Small intestine (tissue), 7 donors: ENCODE measurements at regions not wholly inside any gene's neighbourhood (a gene's known extent, or its start where the extent isn't known, plus 50 kb on each side); places are given as distances from the start of the nearest gene placed in this dataset.
A peak's percentile ranks its signal among the peaks of the same experiment; 100 is the strongest.

Experiments used
- DNase-seq, 2 donors: peaks; one replicate each; pipeline versions ENCODE4 v3.0.0 to v3.0.0-alpha.2; 2013
- FAIRE-seq: peaks from 2 replicates; lab custom pipeline; 2012; peaks lifted over from hg19 to GRCh38; lab: Jason Lieb, UNC
- H3K27ac ChIP-seq, 3 donors: one replicate each; pipeline ENCODE4 v1.5.1; 2013; ENCODE audit warnings: low read length in 2 of 3, mild to moderate bottlenecking in 2 of 3, control low read depth in 1 of 3, inconsistent platforms in 1 of 3, low read depth in 1 of 3, moderate library complexity in 1 of 3
- H3K27me3 ChIP-seq, 3 donors: one replicate each; pipeline ENCODE4 v1.6.1; 2013; ENCODE audit warnings: low read length in 3 of 3, inconsistent platforms in 1 of 3; ENCODE audit not compliant: control insufficient read depth in 3 of 3, insufficient read depth in 3 of 3
- H3K36me3 ChIP-seq, 3 donors: one replicate each; pipeline ENCODE4 v1.6.1; 2013; ENCODE audit warnings: low read length in 3 of 3, inconsistent platforms in 1 of 3, low read depth in 1 of 3, mild to moderate bottlenecking in 1 of 3, moderate library complexity in 1 of 3; ENCODE audit not compliant: control insufficient read depth in 3 of 3, insufficient read depth in 2 of 3
- H3K4me1 ChIP-seq, 3 donors: one replicate each; pipeline ENCODE4 v1.6.1; 2013; ENCODE audit warnings: low read length in 2 of 3, inconsistent platforms in 1 of 3, low read depth in 1 of 3, mild to moderate bottlenecking in 1 of 3, moderate library complexity in 1 of 3; ENCODE audit not compliant: control insufficient read depth in 3 of 3, insufficient read depth in 2 of 3
- H3K4me3 ChIP-seq, 3 donors: one replicate each; pipeline ENCODE4 v1.5.1; 2013; ENCODE audit warnings: low read length in 3 of 3, control low read depth in 1 of 3, inconsistent platforms in 1 of 3, low read depth in 1 of 3, mild to moderate bottlenecking in 1 of 3, moderate library complexity in 1 of 3
- H3K9me3 ChIP-seq, 2 donors: one replicate each; pipeline ENCODE4 v1.6.1; 2013; ENCODE audit warnings: low read depth in 1 of 2, low read length in 1 of 2; ENCODE audit not compliant: control insufficient read depth in 2 of 2, insufficient read depth in 1 of 2
- WGBS, 3 donors: extraction: QIAGEN DNeasy Blood & Tissue Kit; methylation state at CpG; one replicate each; pipeline ENCODE4 v1.1.7; 2013; 5-methylcytosine and 5-hydroxymethylcytosine counted together
- donor health status: healthy with polysubstance abuse.
- donor health status: control.
- donor health status: control.
- donor health status: Bipolar disorder and iron deficiency.
- donor health status: healthy.

DNA sequence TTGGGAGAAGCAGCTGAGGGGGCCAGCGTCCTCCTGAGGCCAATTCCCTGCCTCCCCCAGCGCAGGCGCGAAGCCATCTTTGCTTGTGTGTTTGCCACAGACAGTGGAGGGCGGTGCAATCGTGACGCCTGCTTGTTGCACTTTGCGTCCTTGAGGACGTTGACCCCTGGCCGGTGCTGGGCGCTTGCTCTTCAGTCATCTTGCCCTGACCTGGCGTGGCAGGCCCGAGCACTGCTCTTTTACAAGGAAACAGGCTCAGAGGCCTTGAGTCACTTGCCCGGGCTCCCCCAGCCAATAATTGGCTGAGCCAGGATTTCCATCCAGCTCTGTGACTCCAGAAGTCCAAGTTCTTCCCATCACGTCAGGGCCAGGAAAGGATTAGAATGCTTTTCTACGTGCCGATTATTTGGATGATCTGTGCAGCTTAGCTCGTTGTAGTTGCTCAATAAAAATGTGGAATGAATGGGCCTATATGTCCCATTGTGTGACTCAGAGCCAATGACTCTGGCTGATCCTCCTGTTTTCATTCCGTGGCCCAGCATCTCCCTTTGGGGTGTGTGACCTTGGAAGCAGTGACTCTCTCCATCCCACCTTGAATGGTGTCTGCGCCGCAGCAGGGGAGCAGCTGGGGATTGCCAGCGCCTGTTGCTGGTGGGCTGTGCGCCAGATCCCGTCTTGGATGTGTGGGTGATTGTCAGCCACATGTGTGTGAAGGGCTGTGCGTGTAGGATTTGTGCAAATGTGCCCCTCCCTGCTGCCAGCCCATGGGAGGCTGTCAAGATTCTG is 214.1 kb downstream of the SEC14L1 start:
- no peak overlapping the region for H3K4me3 ChIP-seq
- peak overlapping the region; percentile 44 to 75 (median 67) for H3K27ac ChIP-seq
- H3K27me3 ChIP-seq = no peaks in the 10 kb centered on the region
- H3K9me3 ChIP-seq = no peaks in the 10 kb centered on the region
- WGBS, 3 donors = 61 to 71% (median 68%) methylated on average over 25 of the region's 25 CpGs
- no peak for FAIRE-seq
- H3K36me3 ChIP-seq = peaks cover 0 to 34% (median 0%) of the 10 kb centered on the region in 3 donors
- peaks cover 0 to 35% (median 11%) of the 10 kb centered on the region in 3 donors for H3K4me1 ChIP-seq
- peak; percentile 67 to 71 for DNase-seq

DNA sequence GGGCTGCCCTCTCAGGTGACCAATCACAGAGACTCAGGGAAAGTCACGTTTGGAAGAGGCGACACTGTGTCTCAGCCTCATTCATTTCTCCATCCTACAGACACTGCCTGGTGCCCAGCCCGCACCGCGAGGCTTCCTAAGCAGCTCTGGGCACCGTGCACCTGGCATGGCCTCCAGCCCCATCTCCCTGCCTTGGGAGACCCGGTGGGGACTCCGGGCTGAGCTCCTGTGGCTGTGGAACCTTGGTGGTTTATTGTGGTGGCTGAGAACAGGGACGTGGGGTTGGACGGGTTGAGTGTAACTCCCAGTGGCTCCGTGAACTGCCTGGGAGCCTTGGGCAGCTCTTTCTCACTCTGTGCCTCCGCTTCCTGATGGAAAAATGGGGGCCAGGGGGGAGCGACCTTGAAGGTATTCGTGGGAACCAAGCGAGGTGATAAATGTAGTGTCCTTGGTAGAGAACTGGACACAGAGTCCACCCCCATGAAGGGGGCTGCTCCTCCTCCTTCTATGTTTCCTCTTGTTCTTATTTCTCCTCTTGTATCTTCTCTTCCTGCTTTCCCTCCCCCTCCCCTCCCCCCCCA is 215.4 kb downstream of the SEC14L1 start:
- H3K9me3 ChIP-seq = no peaks in the 10 kb centered on the region
- 46 to 74% (median 60%) methylated on average over 15 of the region's 15 CpGs for WGBS, 3 donors
- H3K4me1 ChIP-seq = peaks cover 0 to 22% (median 8%) of the 10 kb centered on the region in 3 donors
- FAIRE-seq = no peak
- H3K4me3 ChIP-seq = no peak overlapping the region
- peak overlapping the region in 2 of 3 donors; percentile 6 to 50 for H3K27ac ChIP-seq
- peak in 1 of 2 donors; percentile 33 for DNase-seq
- no peaks in the 10 kb centered on the region for H3K27me3 ChIP-seq
- peaks cover 0 to 32% (median 0%) of the 10 kb centered on the region in 3 donors for H3K36me3 ChIP-seq

DNA sequence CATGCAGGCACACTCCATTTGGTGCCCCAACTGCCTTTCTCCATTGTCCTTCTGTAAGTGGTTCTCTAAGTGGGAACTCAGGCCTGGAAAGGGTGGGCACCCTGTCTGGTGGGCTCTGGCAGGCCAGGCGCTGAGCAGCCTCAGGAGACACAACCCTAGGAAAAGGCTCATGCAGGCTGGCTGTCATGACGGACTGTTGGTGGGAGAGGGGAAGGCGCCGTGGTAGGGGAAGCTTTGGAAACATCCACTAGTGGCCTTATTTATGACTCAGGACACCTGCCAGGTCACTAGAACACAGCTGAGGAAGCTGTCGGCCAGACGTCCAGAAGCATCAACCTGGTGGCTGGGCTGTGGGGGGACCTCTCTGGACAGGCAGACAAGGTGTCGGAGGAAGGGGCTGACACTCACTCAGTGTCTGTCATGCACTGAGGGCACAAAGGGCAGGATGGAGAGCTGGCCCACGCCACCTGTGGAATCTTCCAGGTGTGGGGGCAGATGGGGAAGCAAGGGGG is 216.0 kb downstream of the SEC14L1 start:
- Histone ChIP-seq H3K9me3 (no peaks in the 10 kb centered on the region), H3K4me1 (peaks cover 0 to 16% (median 8%) of the 10 kb centered on the region in 3 donors), H3K36me3 (peaks cover 0 to 30% (median 0%) of the 10 kb centered on the region in 3 donors), H3K4me3 (no peak overlapping the region), H3K27me3 (no peaks in the 10 kb centered on the region), H3K27ac (no peak overlapping the region)
- DNase-seq = peak in 1 of 2 donors; percentile 38
- WGBS, 3 donors = 74 to 85% (median 83%) methylated on average over 8 of the region's 8 CpGs
- FAIRE-seq = no peak

DNA sequence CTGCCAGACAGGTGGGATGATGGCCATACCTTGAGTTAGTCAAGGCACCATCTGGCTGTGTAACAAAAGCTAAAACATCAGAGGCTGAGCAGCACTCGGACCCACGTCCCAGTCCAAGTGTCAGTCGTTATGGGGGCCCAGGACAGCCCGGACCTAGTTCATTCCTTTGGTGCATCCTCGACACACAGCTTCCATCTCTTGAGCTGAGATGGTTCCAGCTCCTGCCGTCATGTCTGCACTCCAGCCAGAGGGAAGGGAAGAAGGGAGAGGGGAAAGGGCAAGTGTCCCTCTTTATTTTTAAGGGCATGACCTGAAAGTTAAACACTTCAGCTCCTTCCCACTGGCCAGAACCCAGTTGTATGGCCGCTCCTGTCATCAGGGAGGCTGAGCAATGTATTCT is 218.0 kb downstream of the SEC14L1 start:
- FAIRE-seq = no peak
- WGBS, 3 donors = 81 to 96% (median 91%) methylated on average over 7 of the region's 7 CpGs
- H3K27ac ChIP-seq = no peak overlapping the region

DNA sequence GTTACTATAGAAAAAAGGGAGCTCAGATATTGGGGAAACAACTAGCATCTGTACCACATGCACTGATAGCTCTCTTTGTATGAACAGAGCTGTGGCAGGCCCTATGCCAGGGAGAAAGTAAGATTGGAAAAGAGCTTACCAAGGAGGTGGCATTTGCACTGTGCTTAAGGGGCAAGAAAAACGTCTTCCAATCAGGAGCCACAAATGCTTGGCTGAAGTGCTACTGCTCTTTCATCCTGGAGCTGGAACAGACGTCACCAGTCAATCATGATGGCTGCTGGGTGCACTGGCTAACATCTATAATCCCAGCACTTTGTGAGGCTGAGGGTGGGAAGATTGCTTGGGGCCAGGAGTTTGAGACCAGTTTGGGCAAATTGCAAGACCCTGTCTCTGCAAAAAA is 218.5 kb downstream of the SEC14L1 start:
- Histone ChIP-seq H3K4me3 (no peak overlapping the region), H3K27ac (no peak overlapping the region), H3K4me1 (peaks cover 0 to 18% (median 6%) of the 10 kb centered on the region in 3 donors), H3K27me3 (no peaks in the 10 kb centered on the region), H3K9me3 (no peaks in the 10 kb centered on the region), H3K36me3 (peaks cover 0 to 40% (median 0%) of the 10 kb centered on the region in 3 donors)
- FAIRE-seq (no peak), DNase-seq (no peak)
- WGBS, 3 donors = 61 to 67% (median 63%) methylated on average over 2 of the region's 2 CpGs

More for the DNA sequence above, 218.0 kb downstream of the SEC14L1 start:
- Histone ChIP-seq H3K27me3 (no peaks in the 10 kb centered on the region), H3K4me3 (no peak overlapping the region), H3K9me3 (no peaks in the 10 kb centered on the region), H3K4me1 (peaks cover 0 to 18% (median 8%) of the 10 kb centered on the region in 3 donors), H3K36me3 (peaks cover 0 to 38% (median 0%) of the 10 kb centered on the region in 3 donors)
- DNase-seq = no peak

DNA sequence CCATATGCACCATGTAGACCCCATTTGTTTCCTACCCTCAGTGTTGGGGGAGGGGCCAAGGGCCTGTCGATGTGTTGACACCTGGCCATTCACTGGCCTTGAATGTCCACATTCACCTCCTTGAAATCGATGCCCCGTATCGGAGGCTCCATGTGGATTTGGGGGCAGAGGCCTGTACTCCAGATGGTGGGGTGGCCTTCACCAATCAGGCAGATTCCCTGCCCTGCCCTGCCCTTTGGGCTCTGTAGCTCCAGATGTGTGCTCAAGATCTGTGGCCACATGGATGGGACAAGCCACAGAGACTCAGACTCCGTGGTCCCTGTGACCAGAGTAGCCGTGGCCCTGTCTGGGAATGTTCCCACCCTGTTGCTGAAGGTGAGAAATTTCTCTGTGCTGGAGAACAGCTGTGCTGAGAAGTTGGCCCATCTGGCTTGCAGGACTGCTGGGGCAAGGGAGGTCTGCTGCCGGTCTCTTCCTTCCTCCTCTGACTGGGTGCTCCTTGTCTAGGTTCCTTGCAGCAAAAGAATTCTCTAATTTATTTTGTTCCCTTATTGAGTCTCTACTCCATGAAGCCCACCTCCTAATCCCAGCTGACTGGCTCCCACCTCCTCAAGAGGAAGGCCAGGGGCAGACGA is 221.3 kb downstream of the SEC14L1 start:
- Histone ChIP-seq H3K4me3 (no peak overlapping the region), H3K27me3 (no peaks in the 10 kb centered on the region), H3K36me3 (peaks cover 0 to 46% (median 0%) of the 10 kb centered on the region in 3 donors), H3K9me3 (no peaks in the 10 kb centered on the region), H3K27ac (no peak overlapping the region), H3K4me1 (peaks cover 4 to 30% (median 9%) of the 10 kb centered on the region in 3 donors)
- DNase-seq = no peak
- no peak for FAIRE-seq
- 87 to 91% (median 90%) methylated on average over 8 of the region's 8 CpGs for WGBS, 3 donors

DNA sequence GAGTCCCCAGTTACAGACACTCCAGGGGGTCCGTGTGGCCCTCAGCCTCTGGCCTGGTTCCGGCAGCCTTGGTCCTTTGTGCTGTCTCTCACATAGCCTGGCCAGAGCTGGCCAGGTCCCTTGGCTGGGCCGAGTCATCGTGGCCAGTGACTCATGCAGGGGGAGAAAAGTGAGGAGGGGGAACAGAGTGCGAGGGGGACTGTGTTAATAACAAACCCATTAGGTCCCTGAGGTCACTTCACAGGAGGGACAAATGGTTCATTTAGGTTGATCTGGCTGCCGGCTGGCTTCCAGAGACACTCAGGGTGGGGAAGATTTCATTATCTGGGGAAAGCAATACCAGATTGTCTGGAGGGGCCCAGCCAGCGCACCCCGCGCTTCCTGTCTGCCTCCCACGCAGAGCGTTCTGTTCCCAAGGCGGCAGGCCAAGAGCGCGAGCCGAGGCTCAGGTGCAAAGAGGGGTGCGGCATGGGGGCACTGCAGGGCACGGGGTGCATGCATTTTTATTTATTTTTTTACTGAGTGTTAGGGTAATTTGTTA is 223.1 kb downstream of the SEC14L1 start:
- H3K27ac ChIP-seq = peak overlapping the region in 1 of 3 donors; percentile 18

More for the DNA sequence above, 223.1 kb downstream of the SEC14L1 start:
- peaks cover 0 to 45% (median 0%) of the 10 kb centered on the region in 3 donors for H3K36me3 ChIP-seq
- no peaks in the 10 kb centered on the region for H3K9me3 ChIP-seq
- DNase-seq (no peak), FAIRE-seq (no peak)
- WGBS, 3 donors = 53 to 75% (median 70%) methylated on average over 17 of the region's 17 CpGs
- peaks cover 4 to 32% (median 9%) of the 10 kb centered on the region in 3 donors for H3K4me1 ChIP-seq
- no peaks in the 10 kb centered on the region for H3K27me3 ChIP-seq
- no peak overlapping the region for H3K4me3 ChIP-seq
